ENCODE measurements at regions not wholly inside any gene's neighbourhood (a gene's known extent, or its start where the extent isn't known, plus 50 kb on each side); places are given as distances from the start of the nearest gene placed in this dataset.

GRCh38 chr16:86709103-86709502, 130.8 kb downstream of the FOXL1 start:
- no peak for TF ChIP-seq CTCF (IDR thresholded peaks at IDR 0.05; ENCODE audit: poor library complexity)
- no peak for TF ChIP-seq EZH2 (IDR thresholded peaks at IDR 0.05; ENCODE audit: borderline replicate concordance)

Measured in hepatocyte (in vitro differentiated cells).